Choroid plexus epithelial cell (primary cell): ENCODE measurements at regions not wholly inside any gene's neighbourhood (a gene's known extent, or its start where the extent isn't known, plus 50 kb on each side); places are given as distances from the start of the nearest gene placed in this dataset.
"Not testable (repeated sequence)": the region's sequence is repeated elsewhere in the genome, so short reads cannot be mapped to it uniquely, and the experiment has no call there.

Experiments used
- DNase-seq: peaks from one replicate; pipeline ENCODE4 v3.0.0-alpha.2; 2010; ENCODE audit warnings: low read depth
- H3K4me3 ChIP-seq: 2 replicates; pipeline ENCODE4 v1.5.1; 2011; ENCODE audit warnings: low read depth, mild to moderate bottlenecking, control low read depth, low read length, moderate library complexity
- TF ChIP-seq, protein P1 (sequence below): conservative IDR thresholded peaks from 2 replicates; pipeline ENCODE4 v1.5.1; 2011; ENCODE audit warnings: low read depth, mild to moderate bottlenecking, control low read depth, inconsistent platforms, low read length, moderate library complexity

DNA sequence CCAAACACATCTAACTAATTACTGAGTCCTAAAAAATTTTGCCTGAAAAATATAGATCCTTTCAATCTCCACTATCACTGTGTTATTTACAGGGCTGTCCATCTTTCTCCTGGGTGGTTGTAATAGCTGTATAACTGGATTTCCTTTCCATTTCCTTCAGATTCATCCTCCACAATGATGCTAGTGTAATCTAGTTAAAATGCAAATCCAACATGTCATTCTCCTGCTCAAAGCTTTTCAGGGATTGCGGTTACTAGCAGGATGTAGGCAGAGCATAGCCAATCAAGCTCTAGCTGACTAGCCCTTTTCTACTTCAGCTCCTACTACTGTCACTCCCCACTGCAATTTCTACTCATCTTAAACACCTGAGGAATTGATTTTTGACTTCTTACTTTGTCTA, 283.0 kb downstream of the RAB38 start:
- DNase-seq = no peak
- H3K4me3 ChIP-seq = no peak overlapping the region
- TF ChIP-seq, protein P1, sequence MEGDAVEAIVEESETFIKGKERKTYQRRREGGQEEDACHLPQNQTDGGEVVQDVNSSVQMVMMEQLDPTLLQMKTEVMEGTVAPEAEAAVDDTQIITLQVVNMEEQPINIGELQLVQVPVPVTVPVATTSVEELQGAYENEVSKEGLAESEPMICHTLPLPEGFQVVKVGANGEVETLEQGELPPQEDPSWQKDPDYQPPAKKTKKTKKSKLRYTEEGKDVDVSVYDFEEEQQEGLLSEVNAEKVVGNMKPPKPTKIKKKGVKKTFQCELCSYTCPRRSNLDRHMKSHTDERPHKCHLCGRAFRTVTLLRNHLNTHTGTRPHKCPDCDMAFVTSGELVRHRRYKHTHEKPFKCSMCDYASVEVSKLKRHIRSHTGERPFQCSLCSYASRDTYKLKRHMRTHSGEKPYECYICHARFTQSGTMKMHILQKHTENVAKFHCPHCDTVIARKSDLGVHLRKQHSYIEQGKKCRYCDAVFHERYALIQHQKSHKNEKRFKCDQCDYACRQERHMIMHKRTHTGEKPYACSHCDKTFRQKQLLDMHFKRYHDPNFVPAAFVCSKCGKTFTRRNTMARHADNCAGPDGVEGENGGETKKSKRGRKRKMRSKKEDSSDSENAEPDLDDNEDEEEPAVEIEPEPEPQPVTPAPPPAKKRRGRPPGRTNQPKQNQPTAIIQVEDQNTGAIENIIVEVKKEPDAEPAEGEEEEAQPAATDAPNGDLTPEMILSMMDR = no peak

DNA sequence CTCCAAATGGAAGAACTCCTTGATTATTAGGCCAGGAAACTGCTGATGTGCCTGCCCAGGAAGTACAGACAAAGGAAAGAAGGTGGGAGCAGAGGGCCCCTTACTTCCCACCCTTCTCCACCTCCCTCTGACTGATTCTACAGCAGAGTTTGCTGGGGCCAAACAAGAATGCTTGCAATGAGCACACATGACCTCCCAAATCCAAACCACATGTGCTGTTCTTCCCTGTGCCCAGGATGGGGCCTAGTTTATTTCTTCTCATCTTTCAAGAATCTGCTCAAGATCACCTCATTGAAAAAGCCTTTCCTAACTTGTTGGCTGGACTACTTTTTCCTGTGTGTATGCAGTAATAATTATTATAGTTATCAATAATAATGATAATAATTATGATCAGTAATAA, 286.1 kb downstream of the RAB38 start:
- TF ChIP-seq, protein P1 = no peak
- no peak for DNase-seq
- H3K4me3 ChIP-seq = no peak overlapping the region

DNA sequence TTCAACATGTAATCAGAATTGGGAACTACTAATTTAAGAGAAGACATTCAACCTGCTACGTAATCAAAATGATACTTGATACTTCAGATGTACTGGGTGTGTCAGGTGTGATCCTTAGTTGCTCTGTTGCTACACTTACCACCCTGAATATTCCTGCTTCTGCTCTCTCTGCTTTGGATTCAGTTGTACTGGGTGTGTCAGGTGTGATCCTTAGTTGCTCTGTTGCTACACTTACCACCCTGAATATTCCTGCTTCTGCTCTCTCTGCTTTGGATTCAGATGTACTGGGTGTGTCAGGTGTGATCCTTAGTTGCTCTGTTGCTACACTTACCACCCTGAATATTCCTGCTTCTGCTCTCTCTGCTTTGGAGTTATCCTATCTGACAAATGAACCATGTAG, 290.2 kb downstream of the RAB38 start:
- not testable (repeated sequence) for DNase-seq, H3K4me3 ChIP-seq

DNA sequence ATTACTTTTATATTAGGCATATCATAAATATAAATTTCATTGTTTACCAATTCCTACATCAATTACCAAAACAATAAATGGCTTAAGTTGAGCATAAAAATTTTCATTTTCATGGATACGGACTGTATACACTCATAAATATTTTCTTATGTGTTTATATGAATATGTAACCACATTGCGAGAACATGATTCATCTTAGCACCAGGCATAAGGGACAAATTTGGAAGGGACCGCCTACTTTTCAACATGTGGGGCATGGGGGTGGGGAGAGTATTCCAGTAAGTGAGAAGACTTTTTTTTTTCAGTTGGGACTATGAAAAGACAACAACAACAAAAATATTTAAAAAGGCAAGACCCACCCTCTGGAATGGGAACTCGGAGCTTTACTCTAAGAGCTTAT, 296.1 kb downstream of the RAB38 start:
- TF ChIP-seq, protein P1 = no peak
- no peak overlapping the region for H3K4me3 ChIP-seq
- DNase-seq = peak; percentile 31

DNA sequence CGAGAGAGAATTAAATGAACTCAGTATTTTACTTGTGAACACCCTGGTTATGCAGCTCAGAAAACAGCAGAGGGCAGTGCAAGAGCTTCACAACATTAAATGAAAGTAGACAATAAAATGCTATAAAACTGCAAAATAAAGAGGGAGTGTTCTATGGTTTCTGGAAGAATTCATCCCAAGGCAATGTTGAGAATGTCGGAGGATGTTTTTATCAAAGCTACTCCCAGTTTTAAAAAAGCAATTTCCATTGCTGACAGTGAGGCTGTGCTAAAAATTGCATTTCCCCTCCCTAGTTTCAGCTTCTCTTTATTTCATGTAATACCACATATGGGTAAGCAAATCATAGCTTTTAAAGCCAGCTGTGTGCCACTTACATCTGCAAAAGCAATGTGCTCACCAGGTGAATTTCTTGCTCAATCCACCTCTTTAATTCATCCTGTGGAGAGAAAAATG, 296.8 kb downstream of the RAB38 start:
- TF ChIP-seq, protein P1 = peak; percentile 74
- peak; percentile 76 for DNase-seq
- H3K4me3 ChIP-seq = no peak overlapping the region

DNA sequence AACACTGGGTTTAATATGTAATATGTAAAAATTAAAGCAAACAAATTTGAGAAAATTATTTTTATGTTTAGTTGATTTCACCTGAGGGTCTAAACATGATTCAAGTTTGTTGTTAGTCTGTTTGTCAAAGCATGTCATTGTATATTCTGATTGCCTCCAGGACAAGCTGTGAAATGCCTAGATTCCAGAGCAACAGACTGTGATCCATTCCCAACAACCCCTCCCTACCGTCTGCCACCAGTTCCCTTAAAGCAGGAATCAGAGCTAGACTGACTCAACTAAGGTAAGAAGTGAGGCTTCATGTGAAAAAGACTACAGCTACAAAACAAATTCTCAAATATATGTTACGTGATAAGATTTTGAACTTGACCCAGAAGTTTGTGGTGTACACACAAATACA, 304.2 kb downstream of the RAB38 start:
- no peak overlapping the region for H3K4me3 ChIP-seq
- DNase-seq = no peak
- TF ChIP-seq, protein P1 = no peak

DNA sequence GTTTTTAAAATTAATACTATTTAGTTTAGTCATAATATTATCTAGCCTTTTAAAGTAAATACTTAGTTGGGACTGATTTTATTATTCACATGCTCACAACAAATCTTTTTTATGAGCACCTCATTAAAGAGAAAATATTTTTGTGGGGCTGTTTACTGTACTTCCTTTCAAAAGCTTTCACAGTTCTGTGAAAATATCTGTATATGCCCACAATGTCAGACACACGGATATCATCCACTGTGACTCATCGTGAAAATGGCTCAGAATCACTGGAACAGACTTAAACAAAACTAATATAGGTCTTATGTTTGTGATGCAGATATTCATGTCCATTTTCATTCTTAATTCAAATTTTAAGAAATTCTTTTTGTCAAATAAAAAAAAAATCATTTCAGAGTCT, 305.2 kb downstream of the RAB38 start:
- no peak overlapping the region for H3K4me3 ChIP-seq
- TF ChIP-seq, protein P1 = no peak
- DNase-seq = no peak

DNA sequence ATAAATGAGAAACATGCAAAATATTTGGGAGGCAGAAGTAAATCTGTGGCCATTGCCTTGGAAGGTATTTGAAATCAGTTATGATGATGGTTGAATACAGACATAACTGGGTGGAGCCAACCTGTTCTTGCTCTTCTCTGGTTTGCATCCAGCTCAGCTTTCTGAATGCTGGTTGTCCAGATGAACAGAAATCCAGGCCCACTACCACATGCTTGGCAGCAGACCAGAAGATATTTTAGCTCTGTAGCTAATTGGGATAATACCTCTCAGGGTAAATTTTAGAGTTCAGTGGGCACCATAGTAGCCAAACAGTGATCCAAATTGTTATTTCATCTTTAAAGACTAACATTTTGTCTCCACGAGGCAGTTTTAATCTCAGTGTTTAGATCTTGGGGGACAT, 308.3 kb downstream of the RAB38 start:
- TF ChIP-seq, protein P1 = no peak
- H3K4me3 ChIP-seq = no peak overlapping the region
- no peak for DNase-seq
